Lower leg skin (tissue), 4 donors: ENCODE measurements at regions not wholly inside any gene's neighbourhood (a gene's known extent, or its start where the extent isn't known, plus 50 kb on each side); places are given as distances from the start of the nearest gene placed in this dataset.

Experiments used
- DNase-seq, 2 donors: peaks; one replicate each; pipeline ENCODE4 v3.0.0-alpha.2; 2019; ENCODE audit warnings: low spot score in 2 of 2
- H3K4me3 ChIP-seq: fragments of 200-600 bp; sonication (generic); 2 replicates; pipeline ENCODE4 v1.5.1; 2017; ENCODE audit warnings: mild to moderate bottlenecking, low read depth; ENCODE audit not compliant: poor library complexity, severe bottlenecking
- CTCF ChIP-seq, 3 donors: fragments of 450-650 bp; IDR thresholded peaks; one replicate each; pipeline ENCODE4 v1.5.1; 2016; ENCODE audit warnings: antibody characterized with exemption in 3 of 3, mild to moderate bottlenecking in 3 of 3, moderate library complexity in 2 of 3
- POLR2A ChIP-seq, 2 donors: fragments of 450-650 bp; IDR thresholded peaks; one replicate each; pipeline ENCODE4 v1.6.1; 2016 to 2017; ENCODE audit warnings: antibody characterized with exemption in 2 of 2, mild to moderate bottlenecking in 1 of 2, moderate library complexity in 1 of 2
- WGBS, 2 donors: methylation state at CpG; one replicate each; pipeline ENCODE4 v1.1.5; 2018; 5-methylcytosine and 5-hydroxymethylcytosine counted together
- intact Hi-C: fragments of 100-400 bp; cut with DNase I; formaldehyde crosslinking; loops from one replicate; pipeline ENCODE4 v1.15.0; 2023; ENCODE audit warnings: low total_unique reads

GRCh38 chrX:113919387-113919786, 664.5 kb upstream of the HTR2C start:
- no peak for DNase-seq
- H3K4me3 ChIP-seq: no peak overlapping the region
- intact Hi-C loops: no loop called here
- WGBS, 2 donors: 69 to 78% methylated on average over 4 of the region's 4 CpGs
- TF ChIP-seq POLR2A (IDR thresholded peaks at IDR 0.05): no peak
- no peak for TF ChIP-seq CTCF (IDR thresholded peaks at IDR 0.05)

GRCh38 chrX:113906168-113906567, 677.7 kb upstream of the HTR2C start:
- intact Hi-C loops: no loop called here
- DNase-seq: no peak
- TF ChIP-seq POLR2A (IDR thresholded peaks at IDR 0.05): no peak
- TF ChIP-seq CTCF (IDR thresholded peaks at IDR 0.05): no peak
- H3K4me3 ChIP-seq: no peak overlapping the region

- no peak overlapping the region for H3K4me3 ChIP-seq
- WGBS, 2 donors: 70% methylated on average over 5 of the region's 5 CpGs
- DNase-seq: no peak
- intact Hi-C loops: no loop called here
- TF ChIP-seq CTCF (IDR thresholded peaks at IDR 0.05): no peak
- no peak for TF ChIP-seq POLR2A (IDR thresholded peaks at IDR 0.05)
These were observed 691.0 kb upstream of the HTR2C start for GRCh38 chrX:113892891-113893290.

- WGBS, 2 donors: 80 to 83% methylated on average over 1 of the region's 1 CpG
- TF ChIP-seq POLR2A (IDR thresholded peaks at IDR 0.05) (no peak), CTCF (IDR thresholded peaks at IDR 0.05) (no peak)
- no peak overlapping the region for H3K4me3 ChIP-seq
- intact Hi-C loops: no loop called here
- DNase-seq: no peak
These were observed 691.5 kb upstream of the HTR2C start for GRCh38 chrX:113892401-113892800.

- TF ChIP-seq POLR2A (IDR thresholded peaks at IDR 0.05) (no peak), CTCF (IDR thresholded peaks at IDR 0.05) (no peak)
- intact Hi-C loops: no loop called here
These were observed 710.8 kb upstream of the HTR2C start for GRCh38 chrX:113873056-113873455.

GRCh38 chrX:113868711-113869110, 715.2 kb upstream of the HTR2C start:
- TF ChIP-seq CTCF (IDR thresholded peaks at IDR 0.05): no peak
- TF ChIP-seq POLR2A (IDR thresholded peaks at IDR 0.05): no peak
- 48 to 64% methylated on average over 3 of the region's 3 CpGs for WGBS, 2 donors
- intact Hi-C loops: no loop called here
- no peak for DNase-seq
- no peak overlapping the region for H3K4me3 ChIP-seq

More at GRCh38 chrX:113873056-113873455, 710.8 kb upstream of the HTR2C start:
- no peak for DNase-seq
- H3K4me3 ChIP-seq: no peak overlapping the region
- 89 to 91% methylated on average over 3 of the region's 3 CpGs for WGBS, 2 donors
